GM19395 (cell line): ENCODE measurements at regions not wholly inside any gene's neighbourhood (a gene's known extent, or its start where the extent isn't known, plus 50 kb on each side); places are given as distances from the start of the nearest gene placed in this dataset.

Source experiments
- ATAC-seq: cut with Tn5 transposase; IDR thresholded peaks from one replicate; pipeline ENCODE4 v1.9.1; 2021; ENCODE audit warnings: mild to moderate bottlenecking, moderate library complexity; ENCODE audit not compliant: unreplicated experiment

DNA sequence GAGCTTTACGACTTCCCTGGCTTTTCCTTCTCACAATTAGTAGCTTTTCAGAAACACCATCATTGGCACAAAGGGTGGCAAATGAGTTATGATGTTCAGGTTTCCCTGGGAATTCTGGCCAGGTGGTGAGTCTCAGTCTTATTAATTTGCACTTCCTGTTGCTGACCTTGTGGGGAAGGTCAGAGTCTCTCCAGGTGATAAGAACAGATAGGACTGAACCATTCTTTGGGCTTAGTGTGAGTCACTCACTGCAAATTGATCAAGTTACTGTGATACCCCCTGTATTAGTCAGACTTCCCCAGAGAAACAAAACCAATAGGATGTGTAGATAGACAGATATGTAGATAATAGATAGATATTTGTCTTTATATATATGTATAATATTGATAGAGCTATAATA, 53.8 kb upstream of the RANBP3L start:
- ATAC-seq = no peak

DNA sequence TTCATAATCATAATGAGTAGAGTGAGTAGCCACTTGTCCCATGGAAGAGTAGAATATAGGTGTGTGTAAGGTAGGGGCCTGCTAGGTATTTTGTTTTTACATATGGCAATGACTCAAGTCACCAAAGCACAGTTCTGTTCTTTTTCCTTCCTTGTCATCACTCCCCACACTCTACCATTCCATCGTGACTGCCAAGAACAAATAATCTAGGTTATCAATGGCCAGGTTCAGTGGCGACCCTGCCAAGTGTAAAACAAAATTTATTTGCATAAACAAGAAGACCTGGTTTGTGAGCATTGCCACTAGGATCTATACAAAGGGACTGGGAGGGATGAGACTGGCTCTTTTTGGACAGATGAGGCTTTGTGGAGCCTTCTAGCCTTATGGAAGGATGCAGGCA, 55.2 kb upstream of the RANBP3L start:
- ATAC-seq = no peak

DNA sequence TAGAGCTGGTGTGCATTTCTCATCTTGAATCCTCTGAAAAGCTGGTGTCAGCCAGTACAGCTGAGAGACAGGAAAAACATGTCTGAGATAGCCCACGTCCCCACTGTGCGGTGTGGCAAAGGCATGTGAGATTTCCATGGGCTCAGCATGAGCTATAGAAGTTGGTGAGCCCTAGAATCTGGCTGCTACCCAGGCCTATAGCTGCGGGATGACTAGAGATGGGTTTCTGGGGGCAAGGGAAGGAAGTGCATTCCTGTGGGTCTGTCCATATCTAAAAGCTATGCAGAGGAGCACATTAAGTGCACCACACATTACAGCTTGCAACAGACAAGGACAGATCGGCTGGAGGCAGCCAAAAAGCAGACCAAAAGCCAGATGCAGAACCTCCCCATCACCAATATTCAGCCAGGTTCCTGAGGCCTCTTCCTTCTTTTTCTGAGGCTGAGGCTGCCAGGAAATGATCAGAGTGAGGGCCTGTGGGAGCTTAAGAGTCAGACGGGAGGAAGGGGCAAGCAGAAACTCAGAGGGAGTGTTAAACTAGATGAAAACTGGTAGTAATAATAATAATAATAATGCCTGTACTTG, 55.8 kb upstream of the RANBP3L start:
- no peak for ATAC-seq

DNA sequence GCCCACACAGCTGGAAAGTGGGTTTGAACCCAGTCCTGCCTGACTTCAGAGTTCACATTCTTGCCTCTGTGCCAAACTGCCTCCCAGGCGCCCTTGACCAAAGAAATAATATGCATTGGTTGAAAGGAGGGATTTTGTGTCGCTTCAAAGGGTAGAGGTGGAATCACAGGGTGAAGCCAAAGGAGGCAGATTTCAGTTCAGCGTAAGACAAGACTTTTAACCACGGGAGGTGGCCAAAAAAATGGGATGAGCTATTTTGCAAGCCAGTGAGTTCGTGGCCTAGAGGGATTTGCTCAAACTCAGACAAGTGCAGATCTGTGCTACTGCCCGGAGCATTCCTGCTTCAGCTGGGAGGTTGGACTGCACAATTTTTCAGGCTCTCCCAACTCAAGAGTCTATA, 57.6 kb upstream of the RANBP3L start:
- no peak for ATAC-seq

DNA sequence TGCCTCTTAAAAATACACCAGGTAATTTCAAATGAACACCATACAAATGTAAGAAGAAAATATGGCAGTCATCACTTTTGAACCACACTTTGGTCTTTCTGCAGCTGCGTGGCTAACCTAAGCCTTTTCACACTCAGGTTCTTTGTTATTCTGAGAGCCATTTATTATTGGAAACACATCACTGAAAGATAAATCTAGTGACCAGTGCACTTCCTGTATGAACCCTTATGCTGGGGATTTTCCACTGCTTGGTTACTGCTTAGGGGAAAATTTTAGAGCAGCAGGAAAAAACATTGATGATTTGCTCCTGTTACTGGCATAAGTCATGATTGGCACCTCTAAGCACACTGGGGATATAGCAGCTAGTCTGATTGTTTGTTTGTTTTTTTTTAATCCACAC, 58.6 kb upstream of the RANBP3L start:
- ATAC-seq = no peak

DNA sequence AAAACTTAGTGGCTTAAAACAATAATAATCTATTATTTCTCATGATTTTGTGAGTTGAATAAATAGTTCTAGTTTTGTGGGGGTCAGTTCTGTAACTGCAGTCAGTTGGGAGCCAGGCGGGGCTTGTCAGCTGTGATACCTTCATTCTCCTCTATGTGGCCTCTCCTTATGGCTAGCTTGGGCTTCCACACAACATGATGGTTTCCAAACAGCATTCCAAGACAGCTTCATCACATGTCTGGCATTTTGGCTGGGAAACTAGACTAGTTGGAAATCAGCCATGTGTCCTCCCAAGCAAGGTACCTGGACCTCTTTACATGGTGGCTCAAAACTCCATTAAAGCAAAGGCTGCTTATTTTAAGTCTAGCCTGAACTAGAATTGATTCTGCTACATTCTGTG, 61.4 kb upstream of the RANBP3L start:
- no peak for ATAC-seq

- no peak for ATAC-seq
Measured at GRCh38 chr5:36363744-36364143, 62.0 kb upstream of the RANBP3L start.

- ATAC-seq = no peak
Measured at GRCh38 chr5:36364473-36364872, 62.8 kb upstream of the RANBP3L start.

DNA sequence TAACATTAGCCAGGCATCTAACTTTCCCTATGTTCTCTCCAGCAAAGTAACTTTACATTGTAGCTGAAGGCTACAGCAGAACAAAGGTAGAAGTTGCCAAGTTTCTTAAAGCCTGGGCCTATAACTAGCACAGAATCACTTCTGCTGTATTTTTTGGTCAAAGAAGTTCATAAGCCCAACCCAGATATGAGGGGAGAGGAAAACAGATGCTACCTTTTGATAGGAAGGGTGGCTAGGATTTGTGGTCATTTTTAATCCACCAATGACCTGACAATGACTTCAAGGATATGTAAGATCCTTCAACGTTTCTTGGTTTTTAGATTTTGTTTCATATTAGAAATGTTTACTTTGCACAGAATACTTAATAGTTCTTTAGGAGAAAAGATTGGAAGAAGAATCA, 64.2 kb upstream of the RANBP3L start:
- ATAC-seq = no peak

- no peak for ATAC-seq
Measured at GRCh38 chr5:36366883-36367282, 65.2 kb upstream of the RANBP3L start.

- no peak for ATAC-seq
Measured at GRCh38 chr5:36367524-36367923, 65.8 kb upstream of the RANBP3L start.

DNA sequence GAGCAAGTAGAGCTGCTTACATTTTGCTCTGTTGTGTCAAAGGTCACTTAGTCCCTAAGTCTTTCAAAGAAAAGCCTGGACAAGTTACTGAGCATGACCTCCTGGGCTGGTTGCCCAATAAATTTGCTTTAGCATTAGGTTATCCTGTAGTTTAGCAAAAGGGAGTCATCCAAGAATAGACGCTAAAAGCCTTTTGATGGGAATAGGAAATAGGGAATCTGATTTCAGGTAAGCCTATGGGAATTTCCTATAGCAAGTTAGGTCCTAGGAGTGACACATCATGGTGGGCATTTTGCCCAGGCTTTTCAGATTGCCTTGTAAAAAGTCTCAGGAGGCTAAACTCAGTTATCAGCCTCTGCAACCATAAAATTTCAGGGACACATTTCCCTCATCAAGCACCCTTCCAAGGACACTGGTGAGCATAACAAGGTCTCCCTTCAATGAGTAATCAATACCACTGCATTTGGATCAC, 67.6 kb upstream of the RANBP3L start:
- no peak for ATAC-seq

- no peak for ATAC-seq
Measured at GRCh38 chr5:36370073-36370472, 68.4 kb upstream of the RANBP3L start.

DNA sequence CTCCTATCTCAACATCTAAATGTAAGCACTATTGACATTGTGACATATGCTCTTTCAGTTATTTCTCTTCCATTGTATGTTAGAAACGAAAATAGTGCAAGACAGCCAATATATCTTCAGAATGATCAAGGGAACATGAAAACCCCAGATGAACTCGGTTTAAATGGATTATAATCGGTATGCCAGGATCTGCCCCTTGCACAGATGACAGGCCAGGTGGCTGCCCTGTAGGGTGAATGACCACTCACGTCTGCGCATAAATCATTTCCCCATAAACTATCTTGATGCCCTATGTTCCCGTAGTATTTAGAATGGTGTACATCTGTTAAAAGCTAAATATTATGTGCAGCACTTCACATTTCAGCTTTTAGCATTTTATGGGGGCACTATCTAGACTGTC, 69.7 kb upstream of the RANBP3L start:
- ATAC-seq = no peak

DNA sequence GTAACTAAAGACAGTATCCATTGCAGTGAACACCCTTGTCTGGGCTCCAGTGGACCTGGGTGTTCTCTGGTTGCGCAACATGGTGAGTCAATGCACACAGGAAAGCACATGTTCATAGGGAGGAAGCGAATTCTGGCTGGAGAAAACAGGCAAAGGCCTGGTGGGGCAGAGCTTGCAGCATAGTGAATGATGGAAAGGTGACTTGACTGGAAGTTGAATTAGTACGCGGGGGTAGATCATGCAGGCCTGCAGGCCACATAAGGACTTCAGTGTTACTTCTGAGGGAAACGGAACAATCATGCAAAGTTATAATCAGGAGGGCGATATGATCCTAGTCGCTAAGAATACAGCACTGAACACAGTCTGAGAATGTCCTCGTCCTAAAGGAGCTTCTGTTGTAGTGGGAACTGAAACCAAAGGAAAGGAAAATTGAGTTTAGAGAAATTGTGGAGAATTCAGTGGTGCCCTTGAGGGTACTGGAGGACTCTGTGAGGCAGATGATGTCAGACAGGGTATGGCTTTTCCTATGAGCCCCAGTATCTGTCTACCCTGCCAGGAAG, 71.9 kb upstream of the RANBP3L start:
- no peak for ATAC-seq

GRCh38 chr5:36374266-36374862, 72.7 kb upstream of the RANBP3L start:
- ATAC-seq = no peak

DNA sequence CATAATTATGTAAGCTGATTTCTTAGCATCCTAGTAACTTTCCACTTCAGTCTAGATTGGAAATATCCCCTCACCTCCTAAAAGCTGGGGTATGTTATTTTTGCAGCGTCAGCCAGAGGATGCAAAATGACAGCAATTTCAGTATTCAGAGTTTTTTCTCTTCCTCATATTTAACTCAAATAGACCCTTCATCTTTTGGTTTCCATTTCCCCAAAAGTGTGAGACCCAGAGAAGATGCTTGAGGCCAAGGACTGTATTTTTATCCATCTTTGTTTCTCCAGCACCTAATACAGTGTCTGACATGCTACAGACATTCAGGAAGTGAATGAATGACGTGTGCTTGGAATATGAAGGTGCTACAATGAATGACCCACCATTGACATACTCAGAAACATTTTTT, 75.5 kb upstream of the RANBP3L start:
- ATAC-seq = no peak

DNA sequence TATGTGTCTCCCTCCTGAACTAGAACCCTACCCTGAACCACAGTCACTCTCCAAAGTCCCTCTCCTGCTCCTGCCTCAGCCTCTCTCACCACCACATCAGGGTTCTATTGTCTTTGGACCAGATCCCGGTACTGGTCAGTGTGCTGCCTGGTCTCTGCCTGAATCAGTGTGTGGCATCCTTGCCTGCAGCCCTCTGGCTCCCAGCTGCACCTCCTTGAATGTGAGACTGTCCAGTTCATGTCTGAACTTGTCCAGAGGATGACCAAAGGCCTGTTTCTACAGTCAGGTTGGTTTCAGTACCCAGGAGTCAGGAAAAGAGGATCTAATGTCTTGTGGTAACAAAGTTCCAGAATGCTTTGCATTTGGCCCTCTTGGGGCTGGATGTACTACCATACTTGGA, 76.8 kb upstream of the RANBP3L start:
- no peak for ATAC-seq

- ATAC-seq = no peak
Measured at GRCh38 chr5:36382890-36383289, 81.2 kb upstream of the RANBP3L start.

- ATAC-seq = no peak
Measured at GRCh38 chr5:36383942-36384341, 82.2 kb upstream of the RANBP3L start.

GRCh38 chr5:36384845-36385244, 83.1 kb upstream of the RANBP3L start:
- no peak for ATAC-seq

DNA sequence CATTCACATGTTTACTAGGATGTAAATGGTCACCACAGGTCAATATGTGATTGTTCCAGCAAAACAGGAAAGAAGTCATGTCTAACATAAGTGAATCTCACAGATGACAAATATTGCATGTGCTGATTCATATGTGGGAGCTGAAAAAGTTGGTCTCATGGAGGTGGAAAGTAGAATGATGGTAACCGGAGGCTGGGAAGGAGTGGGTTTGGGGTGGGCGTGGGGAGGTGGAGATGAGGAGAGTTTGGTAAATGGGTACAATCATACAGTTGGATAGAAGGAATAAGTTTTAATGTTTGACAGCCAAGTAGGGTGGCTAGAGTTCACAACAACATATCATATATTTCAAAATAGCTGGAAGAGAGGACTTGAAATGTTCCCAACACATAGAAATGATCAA, 83.8 kb upstream of the RANBP3L start:
- no peak for ATAC-seq

DNA sequence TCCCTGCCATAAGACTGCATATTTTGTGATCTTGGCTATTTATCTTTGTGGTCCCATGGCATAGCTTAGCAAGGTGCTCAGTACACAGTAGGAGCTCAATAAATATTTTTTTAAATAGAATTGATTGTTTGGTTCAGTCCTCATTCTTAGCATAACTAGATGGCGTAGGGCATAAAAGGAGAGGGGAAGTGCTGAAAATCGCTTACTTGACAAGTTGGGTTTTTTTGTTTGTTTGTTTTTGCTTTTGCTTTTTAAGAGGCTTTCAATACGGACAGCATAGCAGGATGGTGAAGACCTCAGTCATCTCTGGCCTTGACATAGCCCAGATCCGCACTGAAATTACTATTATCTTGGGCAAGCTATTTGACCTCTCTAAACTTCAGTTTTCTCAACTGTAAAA, 86.6 kb upstream of the RANBP3L start:
- ATAC-seq = no peak
